Spleen (tissue), 11 donors: ENCODE measurements at regions not wholly inside any gene's neighbourhood (a gene's known extent, or its start where the extent isn't known, plus 50 kb on each side); places are given as distances from the start of the nearest gene placed in this dataset.

Experiments used
- DNase-seq: peaks from one replicate; pipeline ENCODE4 v3.0.0-alpha.2; 2020
- H3K27ac ChIP-seq, 8 donors: fragments of 200-600 bp; sonication (generic) in 7 of 8; 1 replicate in 4 of 8; 2 replicates in 4 of 8; pipeline versions ENCODE4 v1.5.0 to v1.8.0; 2016 to 2021; ENCODE audit warnings: inconsistent platforms in 4 of 8, mild to moderate bottlenecking in 4 of 8, moderate library complexity in 1 of 8
- H3K27me3 ChIP-seq, 7 donors: fragments of 200-600 bp; sonication (generic) in 6 of 7; replicated peaks in 1 of 7; 1 replicate in 4 of 7; 2 replicates in 3 of 7; pipeline versions ENCODE4 v1.5.0 to v1.8.0; 2016 to 2021; ENCODE audit warnings: inconsistent platforms in 3 of 7, mild to moderate bottlenecking in 1 of 7
- H3K36me3 ChIP-seq, 6 donors: fragments of 200-600 bp; sonication (generic) in 5 of 6; 1 replicate in 4 of 6; 2 replicates in 2 of 6; pipeline versions ENCODE4 v1.5.0 to v1.8.0; 2016 to 2021; ENCODE audit warnings: inconsistent platforms in 2 of 6
- H3K4me1 ChIP-seq, 6 donors: fragments of 200-600 bp; sonication (generic) in 5 of 6; 1 replicate in 3 of 6; 2 replicates in 3 of 6; pipeline versions ENCODE4 v1.5.0 to v1.8.0; 2016 to 2021; ENCODE audit warnings: inconsistent platforms in 3 of 6
- H3K4me3 ChIP-seq, 8 donors: fragments of 200-600 bp; sonication (generic) in 7 of 8; 1 replicate in 4 of 8; 2 replicates in 4 of 8; pipeline versions ENCODE4 v1.5.0 to v1.8.0; 2016 to 2021; ENCODE audit warnings: inconsistent platforms in 4 of 8, mild to moderate bottlenecking in 4 of 8, moderate library complexity in 2 of 8
- H3K9me3 ChIP-seq, 8 donors: fragments of 200-600 bp; sonication (generic) in 7 of 8; 1 replicate in 4 of 8; 2 replicates in 4 of 8; pipeline versions ENCODE4 v1.5.0 to v1.8.0; 2016 to 2021; ENCODE audit warnings: inconsistent platforms in 4 of 8
- CTCF ChIP-seq, 11 experiments: fragments of 200-600 bp in 7 of 11; fragments of 450-650 bp in 4 of 11; sonication (generic) in 4 of 11; IDR thresholded peaks in 8 of 11; conservative IDR thresholded peaks in 3 of 11; 1 replicate in 7 of 11; 2 replicates in 4 of 11; pipeline versions ENCODE4 v1.4.0 to v1.8.0; 2016 to 2021; ENCODE audit warnings: antibody characterized with exemption in 11 of 11, inconsistent platforms in 4 of 11, mild to moderate bottlenecking in 1 of 11
- POLR2A ChIP-seq, 3 donors: fragments of 450-650 bp; IDR thresholded peaks; one replicate each; pipeline ENCODE4 v1.5.1; 2017; ENCODE audit warnings: antibody characterized with exemption in 3 of 3, mild to moderate bottlenecking in 1 of 3
- POLR2AphosphoS5 ChIP-seq, 3 donors: sonication (generic); formaldehyde crosslinking; IDR thresholded peaks; one replicate each; pipeline ENCODE4 v1.5.1; 2017; ENCODE audit warnings: antibody characterized with exemption in 3 of 3
- WGBS, 5 donors: extraction: QIAGEN DNeasy Blood & Tissue Kit in 3 of 5; methylation state at CpG; one replicate each; pipeline versions ENCODE4 v1.1.5 to v1.1.7; 2013 to 2018; 5-methylcytosine and 5-hydroxymethylcytosine counted together
- intact Hi-C: fragments of 100-400 bp; cut with DNase I; formaldehyde crosslinking; loops from one replicate; pipeline ENCODE4 v1.15.0; 2023; ENCODE audit warnings: low total_unique reads
- donor health status: healthy with polysubstance abuse.
- donor health status: DM: no; HTN: no; CAD: no; lungs with moderate emphysema.
- donor health status: DM: no; HTN: no; CAD: no.
- donor health status: Bipolar disorder and iron deficiency.
- donor health status: healthy.
- donor health status: DM: no; HTN: no; CAD: no.
- donor health status: DM: yes; HTN: yes; CAD: no.

GRCh38 chr5:5957737-5958136 lies 420.6 kb downstream of the MED10 start:
- DNase-seq, result no peak
- no peak overlapping the region for H3K27ac ChIP-seq
- H3K9me3 ChIP-seq, result peaks cover 0 to 21% (median 0%) of the 10 kb centered on the region in 8 donors
- 82 to 95% (median 88%) methylated on average over 2 of the region's 2 CpGs for WGBS, 5 donors
- H3K4me3 ChIP-seq, result no peak overlapping the region
- no peaks in the 10 kb centered on the region for H3K4me1 ChIP-seq
- H3K27me3 ChIP-seq, result peaks cover 0 to 5% (median 0%) of the 10 kb centered on the region in 7 donors
- intact Hi-C loops, result no loop called here
- H3K36me3 ChIP-seq, result no peaks in the 10 kb centered on the region
- TF ChIP-seq POLR2AphosphoS5 (IDR thresholded peaks at IDR 0.05) (no peak), POLR2A (IDR thresholded peaks at IDR 0.05) (no peak), CTCF (IDR thresholded peaks at IDR 0.05 in 8 of 11, conservative IDR thresholded peaks at IDR 0.05 in 3 of 11) (no peak)

GRCh38 chr5:5954275-5954598 lies 424.1 kb downstream of the MED10 start:
- intact Hi-C loops, result no loop called here
- peaks cover 0 to 21% (median 0%) of the 10 kb centered on the region in 8 donors for H3K9me3 ChIP-seq
- H3K27ac ChIP-seq, result no peak overlapping the region
- no peaks in the 10 kb centered on the region for H3K4me1 ChIP-seq
- no peak overlapping the region for H3K4me3 ChIP-seq
- no peak for TF ChIP-seq POLR2AphosphoS5 (IDR thresholded peaks at IDR 0.05)
- no peaks in the 10 kb centered on the region for H3K36me3 ChIP-seq
- 82 to 94% (median 91%) methylated on average over 9 of the region's 9 CpGs for WGBS, 5 donors
- no peak for DNase-seq
- H3K27me3 ChIP-seq, result peaks cover 0 to 5% (median 0%) of the 10 kb centered on the region in 7 donors

- Histone ChIP-seq H3K36me3 (no peaks in the 10 kb centered on the region), H3K27ac (no peak overlapping the region), H3K9me3 (peaks cover 0 to 21% (median 0%) of the 10 kb centered on the region in 8 donors), H3K27me3 (peaks cover 0 to 5% (median 0%) of the 10 kb centered on the region in 7 donors), H3K4me3 (no peak overlapping the region), H3K4me1 (no peaks in the 10 kb centered on the region)
- TF ChIP-seq POLR2A (IDR thresholded peaks at IDR 0.05) (no peak), POLR2AphosphoS5 (IDR thresholded peaks at IDR 0.05) (no peak), CTCF (IDR thresholded peaks at IDR 0.05 in 8 of 11, conservative IDR thresholded peaks at IDR 0.05 in 3 of 11) (no peak)
- intact Hi-C loops, result no loop called here
- DNase-seq, result no peak
- 85 to 91% (median 87%) methylated on average over 12 of the region's 12 CpGs for WGBS, 5 donors
These were observed 424.6 kb downstream of the MED10 start for GRCh38 chr5:5953584-5954274.

GRCh38 chr5:5951953-5952352 lies 426.4 kb downstream of the MED10 start:
- Histone ChIP-seq H3K27ac (no peak overlapping the region), H3K27me3 (peaks cover 0 to 5% (median 0%) of the 10 kb centered on the region in 7 donors), H3K4me3 (no peak overlapping the region), H3K4me1 (no peaks in the 10 kb centered on the region), H3K9me3 (peaks cover 0 to 7% (median 0%) of the 10 kb centered on the region in 8 donors), H3K36me3 (no peaks in the 10 kb centered on the region)
- WGBS, 5 donors, result 55 to 64% (median 57%) methylated on average over 3 of the region's 3 CpGs
- no peak for DNase-seq
- intact Hi-C loops, result no loop called here
- TF ChIP-seq CTCF (IDR thresholded peaks at IDR 0.05 in 8 of 11, conservative IDR thresholded peaks at IDR 0.05 in 3 of 11), result no peak
- TF ChIP-seq POLR2A (IDR thresholded peaks at IDR 0.05), result no peak
- no peak for TF ChIP-seq POLR2AphosphoS5 (IDR thresholded peaks at IDR 0.05)
